Brain pericyte (primary cell): ENCODE measurements at regions not wholly inside any gene's neighbourhood (a gene's known extent, or its start where the extent isn't known, plus 50 kb on each side); places are given as distances from the start of the nearest gene placed in this dataset.

Source experiments
- DNase-seq: peaks from one replicate; pipeline ENCODE4 v3.0.0-alpha.2; 2012; ENCODE audit warnings: low read depth, low spot score

DNA sequence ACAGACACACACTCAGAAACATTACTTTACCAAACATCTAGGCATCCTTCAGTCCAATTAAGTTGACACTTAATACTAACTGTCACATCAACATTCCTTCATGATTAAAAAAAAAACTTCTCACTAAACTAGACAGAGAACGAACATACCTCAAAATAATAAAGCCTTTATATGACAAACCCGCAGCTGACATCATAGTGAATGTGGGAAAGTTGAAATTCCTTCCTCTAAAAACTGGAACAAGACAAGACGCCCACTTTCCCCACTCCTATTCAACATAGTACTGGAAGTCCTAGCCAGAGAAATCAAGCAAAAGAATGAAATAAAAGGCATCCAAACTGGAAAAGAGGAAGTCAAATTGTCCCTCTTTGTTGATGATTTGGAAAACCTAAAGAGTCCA lies 96.9 kb upstream of the PPP1R9A start:
- no peak for DNase-seq

GRCh38 chr7:94813917-94814316 lies 93.5 kb upstream of the PPP1R9A start:
- DNase-seq = no peak

- DNase-seq = no peak
Measured at GRCh38 chr7:94823947-94824346, 83.4 kb upstream of the PPP1R9A start.

GRCh38 chr7:94829987-94830386 lies 77.4 kb upstream of the PPP1R9A start:
- no peak for DNase-seq

GRCh38 chr7:94832051-94832450 lies 75.3 kb upstream of the PPP1R9A start:
- DNase-seq = no peak

GRCh38 chr7:94834359-94834758 lies 73.0 kb upstream of the PPP1R9A start:
- no peak for DNase-seq

GRCh38 chr7:94838717-94839116 lies 68.7 kb upstream of the PPP1R9A start:
- no peak for DNase-seq

DNA sequence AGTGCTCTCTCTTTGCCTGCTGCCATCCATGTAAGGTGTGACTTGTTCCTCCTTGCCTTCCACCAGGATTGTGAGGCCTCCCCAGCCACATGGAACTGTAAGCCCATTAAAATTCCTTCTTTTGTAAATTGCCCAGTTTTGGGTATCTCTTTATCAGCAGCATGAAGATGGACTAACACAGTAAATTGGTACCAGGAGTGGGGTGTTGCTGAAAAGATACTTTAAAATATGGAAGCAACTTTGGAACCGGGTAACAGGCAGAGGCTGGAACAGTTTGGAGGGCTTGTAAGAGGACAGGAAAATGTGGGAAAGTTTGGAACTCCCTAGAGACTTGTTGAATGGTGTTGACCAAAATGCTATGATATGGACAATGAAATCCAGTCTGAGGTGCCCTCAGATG lies 63.8 kb upstream of the PPP1R9A start:
- no peak for DNase-seq

DNA sequence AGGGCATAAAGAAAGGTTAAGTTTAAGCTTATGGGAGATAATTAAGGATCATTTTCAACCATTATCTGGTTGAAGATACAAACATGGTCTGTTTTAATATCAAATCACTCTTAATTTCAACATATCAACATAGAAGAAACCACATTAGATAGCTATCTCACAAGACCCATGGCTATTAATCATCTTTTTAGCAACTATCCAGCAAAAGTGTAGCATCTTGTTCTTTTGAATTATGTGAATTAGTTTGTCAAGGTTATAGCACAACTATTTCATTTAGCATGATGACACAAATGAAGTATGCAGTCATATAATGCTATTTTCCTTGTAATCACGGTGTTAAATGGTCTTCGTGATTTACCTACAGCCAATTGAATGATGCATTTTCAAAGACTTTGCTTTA lies 58.9 kb upstream of the PPP1R9A start:
- DNase-seq = no peak

- no peak for DNase-seq
Measured at GRCh38 chr7:94848992-94849576, 58.3 kb upstream of the PPP1R9A start.

DNA sequence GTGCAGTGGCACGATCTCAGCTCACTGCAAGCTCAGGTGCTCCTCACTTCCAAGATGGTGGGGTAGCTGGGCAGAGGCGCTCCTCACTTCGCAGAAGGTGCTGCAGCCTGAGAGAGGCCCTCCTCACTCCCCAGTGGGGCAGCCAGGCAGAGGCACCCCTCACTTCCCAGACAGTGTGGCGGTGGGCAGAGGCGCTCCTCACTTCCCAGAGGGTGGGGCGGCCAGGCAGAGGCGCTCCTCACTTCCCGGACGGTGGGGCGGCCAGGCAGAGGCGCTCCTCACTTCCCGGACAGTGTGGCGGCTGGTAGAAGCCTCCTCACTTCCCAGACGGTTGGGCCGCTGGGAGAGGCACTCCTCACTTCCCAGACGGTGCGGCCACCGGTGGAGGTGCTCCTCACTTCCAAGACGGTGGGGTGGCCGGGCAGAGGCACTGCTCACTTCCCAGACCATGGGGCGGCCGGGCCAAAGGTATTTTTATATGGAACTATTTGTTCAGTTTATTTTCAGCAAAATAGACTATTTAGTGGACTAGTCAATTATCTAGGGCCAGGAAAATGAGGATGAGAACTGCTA lies 57.7 kb upstream of the PPP1R9A start:
- DNase-seq = no peak

- no peak for DNase-seq
Measured at GRCh38 chr7:94855589-94855988, 51.8 kb upstream of the PPP1R9A start.

DNA sequence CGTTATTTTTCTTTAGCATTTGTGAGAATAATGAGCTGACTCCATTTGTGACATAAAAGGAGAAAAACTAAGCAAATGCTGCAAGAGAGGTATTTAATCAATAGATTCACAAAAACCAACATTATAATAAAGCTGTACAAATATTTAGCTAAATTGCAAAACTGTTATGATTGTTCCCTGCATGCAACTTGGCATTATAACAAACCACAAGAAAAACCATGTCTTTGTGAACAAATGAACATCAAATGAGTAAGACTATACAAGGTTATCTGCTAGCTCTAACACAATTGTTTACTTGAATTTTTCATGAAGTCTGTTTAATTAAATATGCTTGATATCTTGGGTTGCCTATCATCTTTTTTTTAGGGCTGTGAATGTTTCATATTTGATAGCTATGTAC lies 50.8 kb upstream of the PPP1R9A start:
- DNase-seq = peak; percentile 16
